ENCODE measurements at regions not wholly inside any gene's neighbourhood (a gene's known extent, or its start where the extent isn't known, plus 50 kb on each side); places are given as distances from the start of the nearest gene placed in this dataset.

DNA sequence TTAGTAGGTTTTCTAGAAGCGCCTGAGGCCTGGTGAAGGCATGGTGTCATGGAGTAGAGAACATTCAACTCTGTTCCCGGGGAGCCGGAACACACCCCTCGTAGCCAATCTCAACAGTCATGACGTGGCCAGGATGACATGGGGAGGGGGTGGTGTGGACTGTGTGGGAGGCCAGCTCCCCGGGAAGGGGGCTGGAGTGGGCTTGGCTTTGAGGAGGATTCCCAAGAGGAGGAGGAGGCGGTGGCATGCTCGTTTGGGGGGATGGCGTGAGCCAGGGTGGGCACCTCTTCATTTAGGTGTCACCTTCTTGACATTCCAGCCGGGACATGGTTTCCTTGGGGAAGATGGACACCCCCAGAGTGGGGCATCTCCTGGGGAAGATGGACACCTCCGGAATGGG is 257.5 kb downstream of the SEC14L1 start:
- Histone ChIP-seq H2BK120ac (ENCODE audit: low read depth, low read length) (no peak overlapping the region), H3K27me3 (ENCODE audit: control insufficient read depth in 3 of 3, insufficient read depth in 3 of 3, low read depth in 1 of 3, low read length in 3 of 3) (no peaks in the 10 kb centered on the region), H2AFZ (ENCODE audit: low read length) (no peak overlapping the region), H4K8ac (ENCODE audit: low read depth, low read length) (no peak overlapping the region), H3K23ac (ENCODE audit: low read depth, low read length, poor library complexity) (no peak overlapping the region), H3K36me3 (replicated peaks in 1 of 2; ENCODE audit: control insufficient read depth in 2 of 2, insufficient read depth in 2 of 2, low read length in 2 of 2) (peaks cover 13 to 42% of the 10 kb centered on the region in 2 donors), H3K18ac (ENCODE audit: low read length) (no peak overlapping the region), H3K14ac (ENCODE audit: low read length) (no peak overlapping the region), H3K4ac (ENCODE audit: low read length) (no peak overlapping the region), H3K9me3 (replicated peaks in 1 of 2; ENCODE audit: control insufficient read depth in 2 of 2, insufficient read depth in 1 of 2, low read depth in 1 of 2, low read length in 2 of 2) (peaks cover 1 to 5% of the 10 kb centered on the region in 2 donors), H3K4me3 (ENCODE audit: low read length in 2 of 2) (no peak overlapping the region), H2BK15ac (ENCODE audit: low read length) (no peak overlapping the region), H3K27ac (replicated peaks; ENCODE audit: low read length) (no peak overlapping the region), H2BK12ac (ENCODE audit: low read length) (no peak overlapping the region), H4K91ac (ENCODE audit: low read depth, low read length, poor library complexity) (no peak overlapping the region), H3K79me1 (ENCODE audit: low read depth, low read length) (peaks cover 34% of the 10 kb centered on the region), H2AK5ac (ENCODE audit: low read depth, low read length) (no peak overlapping the region), H2BK5ac (ENCODE audit: low read length) (no peak overlapping the region), H3K4me1 (ENCODE audit: control insufficient read depth in 2 of 2, insufficient read depth in 1 of 2, low read depth in 1 of 2, low read length in 2 of 2) (peaks cover 10 to 21% of the 10 kb centered on the region in 2 donors), H3K4me2 (ENCODE audit: insufficient read depth, low read length, poor library complexity, severe bottlenecking) (no peak overlapping the region), H3K9ac (ENCODE audit: low read depth, low read length, poor library complexity) (no peak overlapping the region)
- DNase-seq (ENCODE audit: low spot score): no peak
- WGBS, 2 donors (ENCODE audit: extremely low coverage in 2 of 2, insufficient read length in 2 of 2, insufficient replicate concordance in 1 of 2): no CpG with 5 or more reads among the region's 11 CpGs

DNA sequence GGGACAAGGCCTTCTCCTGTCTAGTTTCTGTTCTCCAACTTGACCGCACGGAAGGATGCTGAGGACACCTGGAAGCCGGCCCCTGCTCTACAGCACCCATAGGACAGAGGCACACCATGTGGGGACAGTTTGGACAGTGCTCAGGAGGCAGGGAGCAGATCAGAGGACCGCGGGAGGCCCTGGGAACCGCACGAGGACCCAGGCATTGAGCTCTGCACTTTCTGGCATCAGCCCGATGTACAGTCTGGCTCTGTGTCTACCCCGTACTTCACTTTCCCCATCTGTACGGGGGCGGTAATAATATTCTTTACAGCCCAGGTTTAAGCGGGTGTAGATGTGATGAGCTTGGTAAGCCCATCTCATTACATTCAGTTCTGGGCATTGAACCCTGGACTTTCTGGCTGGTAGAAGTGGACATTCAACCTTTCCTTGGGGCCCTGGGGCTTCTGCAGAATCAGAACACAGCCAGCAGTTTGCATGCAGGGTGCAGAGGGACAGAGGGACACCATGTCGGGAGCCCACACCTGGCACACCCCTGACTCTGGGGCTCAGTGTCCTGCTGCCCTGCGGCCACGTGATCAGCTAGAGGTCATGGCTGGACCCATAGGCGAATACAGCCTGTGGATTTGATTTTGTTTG is 258.7 kb downstream of the SEC14L1 start:
- H3K27ac ChIP-seq (replicated peaks; ENCODE audit: low read length): no peak overlapping the region
- no CpG with 5 or more reads among the region's 16 CpGs for WGBS, 2 donors (ENCODE audit: extremely low coverage in 2 of 2, insufficient read length in 2 of 2, insufficient replicate concordance in 1 of 2)

DNA sequence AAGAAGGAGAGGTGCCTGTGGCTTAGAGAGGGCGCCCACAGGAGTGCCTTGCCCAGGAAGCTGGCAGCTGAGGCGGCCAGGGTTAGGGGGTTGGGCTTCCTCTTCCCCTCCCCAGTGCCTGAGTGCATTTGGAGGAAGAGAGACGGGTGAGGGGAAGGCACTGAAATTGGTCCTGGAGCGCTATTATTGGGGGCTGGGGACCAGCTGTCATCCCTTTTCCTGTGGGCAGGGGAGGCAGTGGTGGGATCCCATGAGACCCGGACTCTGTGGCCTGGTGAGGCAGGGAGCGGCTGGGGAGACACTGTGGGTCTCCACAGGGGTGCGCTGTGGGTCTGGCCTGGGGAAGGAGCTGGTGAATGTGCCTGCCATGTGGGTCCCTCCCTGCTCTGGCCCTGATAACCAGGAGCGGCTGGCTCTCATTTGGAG is 259.7 kb downstream of the SEC14L1 start:
- Histone ChIP-seq H2BK5ac (ENCODE audit: low read length) (peak overlapping the region; percentile 98), H3K18ac (ENCODE audit: low read length) (peak overlapping the region; percentile 29), H2AFZ (ENCODE audit: low read length) (no peak overlapping the region), H2BK15ac (ENCODE audit: low read length) (no peak overlapping the region), H4K91ac (ENCODE audit: low read depth, low read length, poor library complexity) (peak overlapping the region; percentile 64), H3K4me3 (ENCODE audit: low read length in 2 of 2) (no peak overlapping the region), H3K79me1 (ENCODE audit: low read depth, low read length) (peaks cover 37% of the 10 kb centered on the region), H3K4me1 (ENCODE audit: control insufficient read depth in 2 of 2, insufficient read depth in 1 of 2, low read depth in 1 of 2, low read length in 2 of 2) (peaks cover 0 to 6% of the 10 kb centered on the region in 2 donors), H3K14ac (ENCODE audit: low read length) (no peak overlapping the region), H3K27ac (replicated peaks; ENCODE audit: low read length) (no peak overlapping the region), H2BK120ac (ENCODE audit: low read depth, low read length) (no peak overlapping the region), H3K4ac (ENCODE audit: low read length) (peak overlapping the region; percentile 37), H2BK12ac (ENCODE audit: low read length) (no peak overlapping the region), H3K36me3 (replicated peaks in 1 of 2; ENCODE audit: control insufficient read depth in 2 of 2, insufficient read depth in 2 of 2, low read length in 2 of 2) (peaks cover 18 to 58% of the 10 kb centered on the region in 2 donors), H3K4me2 (ENCODE audit: insufficient read depth, low read length, poor library complexity, severe bottlenecking) (no peak overlapping the region), H3K27me3 (ENCODE audit: control insufficient read depth in 3 of 3, insufficient read depth in 3 of 3, low read depth in 1 of 3, low read length in 3 of 3) (no peaks in the 10 kb centered on the region), H3K23ac (ENCODE audit: low read depth, low read length, poor library complexity) (peak overlapping the region; percentile 40), H3K9me3 (replicated peaks in 1 of 2; ENCODE audit: control insufficient read depth in 2 of 2, insufficient read depth in 1 of 2, low read depth in 1 of 2, low read length in 2 of 2) (peaks cover 0 to 5% of the 10 kb centered on the region in 2 donors), H3K9ac (ENCODE audit: low read depth, low read length, poor library complexity) (peak overlapping the region; percentile 12), H4K8ac (ENCODE audit: low read depth, low read length) (no peak overlapping the region), H2AK5ac (ENCODE audit: low read depth, low read length) (peak overlapping the region; percentile 84)
- WGBS, 2 donors (ENCODE audit: extremely low coverage in 2 of 2, insufficient read length in 2 of 2, insufficient replicate concordance in 1 of 2): no CpG with 5 or more reads among the region's 8 CpGs
- DNase-seq (ENCODE audit: low spot score): no peak

More for the DNA sequence above, 258.7 kb downstream of the SEC14L1 start:
- peak overlapping the region; percentile 3 for H3K18ac ChIP-seq (ENCODE audit: low read length)
- H3K9me3 ChIP-seq (replicated peaks in 1 of 2; ENCODE audit: control insufficient read depth in 2 of 2, insufficient read depth in 1 of 2, low read depth in 1 of 2, low read length in 2 of 2): peaks cover 0 to 5% of the 10 kb centered on the region in 2 donors
- no peak overlapping the region for H4K8ac ChIP-seq (ENCODE audit: low read depth, low read length)
- H2BK120ac ChIP-seq (ENCODE audit: low read depth, low read length): no peak overlapping the region
- no peak overlapping the region for H3K4me2 ChIP-seq (ENCODE audit: insufficient read depth, low read length, poor library complexity, severe bottlenecking)
- no peak overlapping the region for H4K91ac ChIP-seq (ENCODE audit: low read depth, low read length, poor library complexity)
- H2BK15ac ChIP-seq (ENCODE audit: low read length): no peak overlapping the region
- H2AFZ ChIP-seq (ENCODE audit: low read length): no peak overlapping the region
- no peak overlapping the region for H2AK5ac ChIP-seq (ENCODE audit: low read depth, low read length)
- no peak for DNase-seq (ENCODE audit: low spot score)
- H3K4me3 ChIP-seq (ENCODE audit: low read length in 2 of 2): no peak overlapping the region
- no peak overlapping the region for H3K14ac ChIP-seq (ENCODE audit: low read length)
- no peak overlapping the region for H3K4ac ChIP-seq (ENCODE audit: low read length)
- peaks cover 16 to 50% of the 10 kb centered on the region in 2 donors for H3K36me3 ChIP-seq (replicated peaks in 1 of 2; ENCODE audit: control insufficient read depth in 2 of 2, insufficient read depth in 2 of 2, low read length in 2 of 2)
- peaks cover 31% of the 10 kb centered on the region for H3K79me1 ChIP-seq (ENCODE audit: low read depth, low read length)
- H3K27me3 ChIP-seq (ENCODE audit: control insufficient read depth in 3 of 3, insufficient read depth in 3 of 3, low read depth in 1 of 3, low read length in 3 of 3): no peaks in the 10 kb centered on the region
- H2BK12ac ChIP-seq (ENCODE audit: low read length): no peak overlapping the region
- H3K4me1 ChIP-seq (ENCODE audit: control insufficient read depth in 2 of 2, insufficient read depth in 1 of 2, low read depth in 1 of 2, low read length in 2 of 2): peaks cover 4 to 12% of the 10 kb centered on the region in 2 donors
- H2BK5ac ChIP-seq (ENCODE audit: low read length): no peak overlapping the region
- no peak overlapping the region for H3K9ac ChIP-seq (ENCODE audit: low read depth, low read length, poor library complexity)
- H3K23ac ChIP-seq (ENCODE audit: low read depth, low read length, poor library complexity): no peak overlapping the region

DNA sequence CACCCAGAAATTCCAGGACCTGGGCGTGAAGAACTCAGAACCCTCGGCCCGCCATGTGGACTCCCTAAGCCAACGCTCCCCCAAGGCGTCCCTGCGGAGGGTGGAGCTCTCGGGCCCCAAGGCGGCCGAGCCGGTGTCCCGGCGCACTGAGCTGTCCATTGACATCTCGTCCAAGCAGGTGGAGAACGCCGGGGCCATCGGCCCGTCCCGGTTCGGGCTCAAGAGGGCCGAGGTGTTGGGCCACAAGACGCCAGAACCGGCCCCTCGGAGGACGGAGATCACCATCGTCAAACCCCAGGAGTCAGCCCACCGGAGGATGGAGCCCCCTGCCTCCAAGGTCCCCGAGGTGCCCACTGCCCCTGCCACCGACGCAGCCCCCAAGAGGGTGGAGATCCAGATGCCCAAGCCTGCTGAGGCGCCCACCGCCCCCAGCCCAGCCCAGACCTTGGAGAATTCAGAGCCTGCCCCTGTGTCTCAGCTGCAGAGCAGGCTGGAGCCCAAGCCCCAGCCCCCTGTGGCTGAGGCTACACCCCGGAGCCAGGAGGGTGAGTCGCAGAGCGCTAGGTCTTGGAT is 261.5 kb downstream of the SEC14L1 start:
- Histone ChIP-seq H3K9me3 (replicated peaks in 1 of 2; ENCODE audit: control insufficient read depth in 2 of 2, insufficient read depth in 1 of 2, low read depth in 1 of 2, low read length in 2 of 2) (peaks cover 0 to 2% of the 10 kb centered on the region in 2 donors), H3K27ac (replicated peaks; ENCODE audit: low read length) (no peak overlapping the region), H3K27me3 (ENCODE audit: control insufficient read depth in 3 of 3, insufficient read depth in 3 of 3, low read depth in 1 of 3, low read length in 3 of 3) (no peaks in the 10 kb centered on the region), H2AK5ac (ENCODE audit: low read depth, low read length) (no peak overlapping the region), H3K23ac (ENCODE audit: low read depth, low read length, poor library complexity) (peak overlapping the region; percentile 43), H3K18ac (ENCODE audit: low read length) (peak overlapping the region; percentile 64), H2BK120ac (ENCODE audit: low read depth, low read length) (no peak overlapping the region), H3K36me3 (replicated peaks in 1 of 2; ENCODE audit: control insufficient read depth in 2 of 2, insufficient read depth in 2 of 2, low read length in 2 of 2) (peaks cover 18 to 49% of the 10 kb centered on the region in 2 donors), H3K14ac (ENCODE audit: low read length) (no peak overlapping the region), H2BK15ac (ENCODE audit: low read length) (no peak overlapping the region), H4K91ac (ENCODE audit: low read depth, low read length, poor library complexity) (no peak overlapping the region), H3K79me1 (ENCODE audit: low read depth, low read length) (peaks cover 38% of the 10 kb centered on the region), H3K4ac (ENCODE audit: low read length) (no peak overlapping the region), H3K9ac (ENCODE audit: low read depth, low read length, poor library complexity) (no peak overlapping the region), H4K8ac (ENCODE audit: low read depth, low read length) (no peak overlapping the region), H2BK12ac (ENCODE audit: low read length) (no peak overlapping the region), H3K4me1 (ENCODE audit: control insufficient read depth in 2 of 2, insufficient read depth in 1 of 2, low read depth in 1 of 2, low read length in 2 of 2) (peaks cover 0 to 8% of the 10 kb centered on the region in 2 donors), H3K4me3 (ENCODE audit: low read length in 2 of 2) (no peak overlapping the region), H3K4me2 (ENCODE audit: insufficient read depth, low read length, poor library complexity, severe bottlenecking) (no peak overlapping the region), H2BK5ac (ENCODE audit: low read length) (peak overlapping the region; percentile 48), H2AFZ (ENCODE audit: low read length) (no peak overlapping the region)
- DNase-seq (ENCODE audit: low spot score): no peak
- WGBS, 2 donors (ENCODE audit: extremely low coverage in 2 of 2, insufficient read length in 2 of 2, insufficient replicate concordance in 1 of 2): no CpG with 5 or more reads among the region's 34 CpGs
